CD4-positive, alpha-beta T cell treated with Interleukin-12 subunit alpha and Interleukin-12 subunit beta, for 1 hour (primary cell): ENCODE measurements at regions not wholly inside any gene's neighbourhood (a gene's known extent, or its start where the extent isn't known, plus 50 kb on each side); places are given as distances from the start of the nearest gene placed in this dataset.
"Not testable (repeated sequence)": the region's sequence is repeated elsewhere in the genome, so short reads cannot be mapped to it uniquely, and the experiment has no call there.

Experiments
- DNase-seq: peaks from one replicate; pipeline ENCODE4 v3.0.0-alpha.2; 2020

- DNase-seq: no peak
Observed at GRCh38 chr3:8152821-8153418, 348.7 kb upstream of the LMCD1 start.

DNA sequence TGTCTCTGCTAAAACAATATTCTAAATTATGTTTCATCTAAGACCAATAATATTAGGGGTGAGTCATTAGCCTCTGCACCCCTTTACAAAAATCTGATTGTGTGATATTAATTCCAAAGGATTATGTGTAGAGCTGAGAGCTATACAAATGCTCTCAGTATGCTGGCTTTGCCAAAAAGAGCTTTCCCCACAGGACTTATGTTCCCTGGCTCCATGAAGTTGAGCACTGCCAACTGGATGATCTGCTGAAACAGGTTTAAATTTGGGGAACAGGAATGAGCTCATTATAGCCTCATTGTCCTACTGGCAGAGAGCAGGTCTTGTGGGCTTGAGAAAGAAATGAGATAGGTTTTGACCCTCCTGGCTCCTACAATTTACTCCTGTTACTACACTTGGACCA lies 347.8 kb upstream of the LMCD1 start:
- no peak for DNase-seq

GRCh38 chr3:8154617-8155016 lies 347.0 kb upstream of the LMCD1 start:
- DNase-seq: no peak

- DNase-seq: no peak
Observed at GRCh38 chr3:8156138-8156537, 345.5 kb upstream of the LMCD1 start.

GRCh38 chr3:8156831-8157230 lies 344.8 kb upstream of the LMCD1 start:
- no peak for DNase-seq

GRCh38 chr3:8157640-8158039 lies 344.0 kb upstream of the LMCD1 start:
- no peak for DNase-seq

DNA sequence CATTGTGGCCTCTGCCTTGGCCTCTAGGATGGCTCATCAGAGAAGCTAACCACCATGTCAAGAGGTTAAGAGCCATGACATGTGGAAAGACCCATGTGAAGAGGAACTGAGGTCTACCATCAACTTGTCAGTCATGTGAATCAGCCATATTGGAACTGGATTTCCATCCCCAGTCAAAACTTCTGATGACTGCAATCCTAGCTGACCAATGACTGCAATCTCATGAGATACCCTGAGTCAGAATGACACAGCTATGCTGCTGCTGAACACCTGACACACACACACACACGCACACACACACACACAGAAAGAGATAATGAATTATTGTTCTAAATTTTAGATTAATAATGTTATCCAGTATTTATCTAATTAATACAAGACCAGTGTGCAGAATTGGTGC lies 337.5 kb upstream of the LMCD1 start:
- no peak for DNase-seq

DNA sequence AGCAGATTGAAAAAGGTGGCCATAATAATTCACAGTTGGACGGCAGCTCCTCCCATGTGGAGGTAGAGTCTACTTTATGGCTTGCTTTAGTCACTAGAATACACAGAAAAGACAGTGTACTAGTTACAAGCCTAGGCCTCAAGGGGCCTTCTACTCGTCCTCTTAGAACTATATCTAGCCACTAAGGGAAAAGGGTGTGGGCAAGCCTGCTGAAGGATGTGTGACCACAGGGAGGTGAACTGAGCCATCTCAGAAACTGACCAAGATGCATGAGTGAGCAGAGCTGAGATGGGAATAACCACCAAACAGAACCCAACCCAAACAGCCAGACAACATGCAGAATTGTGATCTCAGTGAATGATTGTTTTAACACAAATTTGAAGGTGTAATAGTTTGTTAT lies 335.6 kb upstream of the LMCD1 start:
- no peak for DNase-seq

GRCh38 chr3:8170971-8171508 lies 330.6 kb upstream of the LMCD1 start:
- DNase-seq: no peak

DNA sequence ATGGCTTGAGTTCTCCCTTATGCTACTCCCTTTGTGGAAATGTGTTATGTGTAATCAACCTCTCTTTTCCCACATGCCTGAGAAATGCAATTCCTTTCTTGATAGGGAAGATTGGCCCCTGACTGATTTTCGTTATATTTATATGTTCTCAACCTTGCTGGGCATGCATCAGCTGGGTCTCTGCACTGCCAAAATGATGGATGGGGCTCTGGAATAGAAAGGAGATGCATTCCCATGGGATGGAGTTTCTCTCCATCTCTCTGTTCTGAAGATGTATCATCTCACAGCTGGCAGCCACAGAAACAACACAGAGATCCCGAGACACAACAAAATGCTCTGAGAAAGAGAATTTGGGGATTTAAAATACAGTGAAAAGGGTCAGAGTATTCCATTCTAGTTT lies 327.7 kb upstream of the LMCD1 start:
- DNase-seq: no peak

DNA sequence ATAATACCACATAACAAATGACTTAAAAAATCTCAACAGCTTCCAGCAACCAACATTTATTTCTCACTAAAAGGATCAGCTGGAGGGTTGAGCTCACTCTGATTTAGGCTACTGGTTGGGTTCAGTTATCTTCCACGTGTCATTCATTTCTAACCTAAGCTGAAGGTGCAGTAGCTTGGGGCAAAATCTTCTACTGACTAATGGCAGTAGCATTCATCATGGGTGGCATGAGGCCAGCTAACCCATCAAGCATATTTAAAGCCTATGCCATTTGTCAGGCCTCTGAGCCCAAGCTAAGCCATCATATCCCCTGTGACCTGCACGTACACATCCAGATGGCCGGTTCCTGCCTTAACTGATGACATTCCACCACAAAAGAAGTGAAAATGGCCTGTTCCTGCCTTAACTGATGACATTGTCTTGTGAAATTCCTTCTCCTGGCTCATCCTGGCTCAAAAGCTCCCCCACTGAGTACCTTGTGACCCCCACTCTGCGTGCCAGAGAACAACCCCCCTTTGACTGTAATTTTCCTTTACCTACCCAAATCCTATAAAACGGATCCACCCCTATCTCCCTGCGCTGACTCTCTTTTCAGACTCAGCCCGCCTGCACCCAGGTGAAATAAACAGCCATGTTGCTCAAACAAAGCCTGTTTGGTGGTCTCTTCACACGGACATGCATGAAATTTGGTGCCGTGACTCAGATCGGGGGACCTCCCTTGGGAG lies 324.7 kb upstream of the LMCD1 start:
- DNase-seq: not testable (repeated sequence)

DNA sequence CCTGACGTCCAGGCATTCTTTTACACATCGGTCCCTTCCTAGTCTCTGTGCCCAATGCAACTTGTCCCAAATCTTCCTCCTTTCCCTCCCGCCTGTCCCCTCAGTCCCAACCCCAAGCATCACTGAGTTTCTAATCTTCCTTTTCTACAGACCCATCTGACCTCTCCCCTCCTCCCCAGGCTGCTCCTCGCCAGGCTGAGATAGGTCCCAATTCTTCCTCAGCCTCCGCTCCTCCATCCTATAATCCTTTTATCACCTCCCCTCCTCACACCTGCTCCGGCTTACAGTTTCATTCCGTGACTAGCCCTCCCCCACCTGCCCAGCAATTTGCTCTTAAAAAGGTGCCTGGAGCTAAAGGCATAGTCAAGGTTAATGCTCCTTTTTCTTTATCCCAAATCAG lies 323.1 kb upstream of the LMCD1 start:
- DNase-seq: not testable (repeated sequence)

DNA sequence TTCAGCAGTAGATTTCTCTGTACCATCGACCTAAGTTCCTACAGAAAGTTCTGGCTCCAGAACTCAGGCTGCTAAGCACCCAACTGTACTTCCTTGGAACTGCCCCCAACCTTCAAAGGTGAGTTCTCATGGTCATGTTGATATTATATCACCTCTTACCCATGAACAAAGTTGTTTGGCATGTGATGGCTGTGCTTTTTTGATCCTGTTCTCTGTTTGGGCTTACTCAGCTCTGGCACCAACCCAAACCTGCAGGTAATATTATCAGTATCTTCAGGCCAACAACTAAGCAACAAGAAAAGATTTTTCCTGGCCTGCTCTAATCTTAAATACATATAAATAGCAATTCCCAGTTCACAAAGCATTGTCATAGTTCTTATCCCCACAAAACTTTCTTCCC lies 318.7 kb upstream of the LMCD1 start:
- DNase-seq: no peak

DNA sequence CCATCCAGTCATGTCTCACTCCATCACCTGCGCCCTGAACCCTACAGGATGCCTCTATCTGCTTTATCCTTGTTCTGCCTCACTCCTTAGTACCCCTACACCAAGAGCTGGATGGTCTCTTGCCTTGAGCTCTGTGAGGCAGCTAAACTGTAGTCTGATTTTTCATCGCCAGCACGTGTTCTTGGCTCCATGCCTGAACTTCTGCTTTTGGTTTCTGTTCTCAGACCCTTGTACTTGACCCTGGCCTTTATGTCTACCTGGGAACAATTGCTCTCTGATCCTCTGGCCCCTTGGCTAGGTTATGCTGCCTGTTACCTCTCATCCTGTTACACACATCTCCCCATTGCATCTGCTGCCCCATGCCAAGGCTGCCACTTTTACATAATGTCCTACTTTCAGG lies 318.0 kb upstream of the LMCD1 start:
- DNase-seq: no peak

GRCh38 chr3:8186213-8186612 lies 315.4 kb upstream of the LMCD1 start:
- no peak for DNase-seq

DNA sequence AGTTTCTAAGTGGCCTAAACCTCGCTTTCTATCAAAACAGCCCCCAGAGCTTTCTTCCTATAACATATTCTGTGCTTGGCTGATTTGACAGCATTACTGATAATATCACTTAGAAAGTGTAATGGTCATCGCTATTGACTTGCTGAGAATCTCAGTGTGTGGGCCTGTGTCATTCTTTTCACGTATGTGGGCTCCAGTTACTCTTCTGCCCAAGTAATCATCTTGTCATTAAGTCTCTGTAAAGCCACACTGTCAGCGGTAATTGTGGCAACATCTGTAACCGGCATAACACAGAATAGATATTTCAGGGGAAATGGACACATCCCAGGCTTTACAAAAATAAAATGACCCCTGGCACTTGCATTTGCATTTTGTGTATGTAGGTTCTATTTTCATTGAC lies 313.6 kb upstream of the LMCD1 start:
- no peak for DNase-seq

DNA sequence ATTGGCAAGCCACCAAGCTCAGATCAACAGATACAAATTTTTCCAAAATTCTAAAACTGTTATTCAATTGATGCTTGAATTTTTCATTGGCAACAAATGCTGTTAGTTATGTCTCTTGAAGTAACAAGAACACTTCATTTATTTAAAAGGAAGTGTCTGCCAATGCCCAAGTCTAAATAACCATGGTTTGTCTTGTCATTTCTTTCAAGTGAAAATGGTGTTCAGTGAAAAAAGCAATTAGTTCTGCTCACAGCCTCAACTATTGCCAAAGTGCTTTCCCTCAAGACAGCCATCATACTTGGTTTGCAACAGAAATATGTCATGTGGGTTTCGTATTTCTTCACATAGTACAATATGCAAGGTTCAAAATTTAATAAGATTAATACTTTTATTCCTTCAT lies 312.6 kb upstream of the LMCD1 start:
- no peak for DNase-seq

GRCh38 chr3:8191406-8191805 lies 310.2 kb upstream of the LMCD1 start:
- no peak for DNase-seq

- DNase-seq: no peak
Observed at GRCh38 chr3:8197384-8197783, 304.2 kb upstream of the LMCD1 start.

DNA sequence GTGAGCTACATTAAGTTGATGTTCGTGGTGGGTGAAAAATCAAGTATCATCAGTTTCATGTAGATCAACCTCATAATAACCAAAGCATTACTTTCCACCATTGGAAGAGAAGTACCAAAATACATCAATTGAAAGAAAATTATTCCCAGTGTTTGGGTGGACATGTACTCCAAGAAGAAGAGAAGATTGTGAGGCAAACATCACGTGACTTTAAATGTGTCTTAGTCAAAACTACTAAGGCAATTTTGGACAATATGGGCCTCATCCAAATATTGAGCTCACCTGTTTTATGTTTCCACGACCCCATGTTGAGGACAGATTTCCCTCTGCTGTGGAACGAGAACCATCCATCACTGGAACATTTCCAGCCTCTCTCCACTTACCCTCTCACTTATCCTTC lies 303.0 kb upstream of the LMCD1 start:
- DNase-seq: no peak

DNA sequence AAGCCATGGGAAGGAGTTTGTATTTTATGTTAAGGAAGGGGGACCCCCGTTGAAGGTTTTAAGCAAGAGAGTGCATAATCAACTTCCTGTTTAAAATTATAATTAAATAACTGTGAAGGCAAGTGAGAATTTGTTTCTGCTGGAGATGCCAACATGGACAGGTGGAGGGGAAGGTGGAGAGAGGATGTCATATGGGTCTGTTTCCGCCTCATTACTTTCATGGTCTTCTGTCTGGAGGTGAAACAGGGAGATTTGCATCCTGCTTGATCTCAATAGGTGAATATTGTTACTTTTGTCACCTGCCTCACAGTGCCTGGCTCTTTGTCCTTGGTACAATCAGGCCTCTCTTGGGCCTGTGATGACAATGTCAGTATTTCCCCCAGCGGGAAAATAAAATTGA lies 300.6 kb upstream of the LMCD1 start:
- DNase-seq: no peak

GRCh38 chr3:8201886-8202285 lies 299.7 kb upstream of the LMCD1 start:
- DNase-seq: no peak

DNA sequence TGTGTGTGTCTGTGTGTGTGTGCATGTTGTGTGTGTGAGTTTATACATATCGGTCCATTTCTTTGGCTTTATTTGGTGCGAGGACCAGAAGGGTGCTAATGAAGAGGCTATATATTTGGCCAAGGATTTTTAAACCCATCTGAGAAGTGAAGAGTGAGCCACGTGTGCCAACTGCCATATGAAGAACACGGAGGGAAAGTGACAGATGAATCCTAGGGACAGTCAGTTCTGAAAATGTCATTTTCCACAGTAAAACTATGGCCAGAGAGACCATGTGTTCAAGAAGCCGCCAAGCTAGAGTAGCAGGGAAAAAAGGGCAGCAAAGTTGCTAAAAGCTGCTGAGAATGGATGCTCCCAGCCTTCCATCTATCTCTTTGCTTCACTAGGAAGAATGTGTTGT lies 297.3 kb upstream of the LMCD1 start:
- DNase-seq: no peak

DNA sequence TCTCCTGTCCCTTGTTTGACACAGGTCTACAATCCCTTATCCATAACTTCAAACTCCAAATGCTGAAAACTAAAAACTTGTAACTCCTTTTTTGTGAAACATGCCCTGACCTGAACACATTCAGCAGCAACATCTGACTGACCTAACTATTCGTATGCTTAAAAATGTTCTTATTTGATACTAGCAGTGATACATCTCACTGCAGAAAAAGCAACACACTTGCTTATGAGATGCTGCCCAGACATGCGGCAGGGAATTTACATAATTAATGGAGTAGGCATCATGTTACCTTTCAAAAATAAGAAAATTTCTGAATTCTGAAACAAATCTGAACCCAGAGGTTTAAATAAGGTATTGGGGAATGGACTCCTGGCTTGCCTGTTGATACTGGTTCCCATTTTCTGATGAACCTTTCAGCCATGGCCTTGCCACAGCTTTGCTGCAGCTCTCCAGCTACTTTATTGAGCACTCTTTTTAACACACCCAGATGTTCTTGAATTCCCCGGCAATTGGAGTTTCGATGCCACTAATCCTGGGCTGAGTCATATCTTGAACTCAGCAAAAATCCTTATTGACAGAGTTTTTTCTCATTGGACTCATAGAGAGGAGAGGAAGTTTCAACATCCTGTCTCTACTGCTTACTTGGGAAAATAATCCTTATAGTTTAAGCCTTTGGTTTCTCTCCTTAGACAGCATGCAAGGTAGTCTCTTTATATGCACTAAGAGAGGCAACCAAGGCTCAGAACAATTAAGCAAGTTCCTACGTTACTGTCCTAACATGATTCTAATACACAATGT lies 296.6 kb upstream of the LMCD1 start:
- DNase-seq: no peak
